SH-SY5Y (cell line): ENCODE measurements at regions not wholly inside any gene's neighbourhood (a gene's known extent, or its start where the extent isn't known, plus 50 kb on each side); places are given as distances from the start of the nearest gene placed in this dataset.

ENCODE experiments used
- GATA2 ChIP-seq: IDR thresholded peaks from 2 replicates; pipeline ENCODE4 v1.6.1; 2011; ENCODE audit warnings: mild to moderate bottlenecking, low read depth, low read length
- GATA3 ChIP-seq: IDR thresholded peaks from 2 replicates; pipeline ENCODE4 v1.6.1; 2011; ENCODE audit warnings: low read depth, mild to moderate bottlenecking, low read length, moderate library complexity

GRCh38 chr16:73877150-73877549 is 419.5 kb upstream of the PSMD7 start:
- TF ChIP-seq GATA3 = no peak
- TF ChIP-seq GATA2 = no peak
